Activated CD4-positive, alpha-beta T cell treated with anti-CD3 and anti-CD28 coated beads for 1 hour (primary cell): ENCODE measurements at regions not wholly inside any gene's neighbourhood (a gene's known extent, or its start where the extent isn't known, plus 50 kb on each side); places are given as distances from the start of the nearest gene placed in this dataset.

Source experiments
- DNase-seq: peaks from one replicate; pipeline ENCODE4 v3.0.0-alpha.2; 2020

GRCh38 chr15:75136118-75136517 lies 65.6 kb upstream of the C15orf39 start:
- no peak for DNase-seq

GRCh38 chr15:75136758-75137157 lies 64.9 kb upstream of the C15orf39 start:
- no peak for DNase-seq

- DNase-seq: no peak
Observed at GRCh38 chr15:75138016-75138999, 63.4 kb upstream of the C15orf39 start.

GRCh38 chr15:75140080-75140879 lies 61.4 kb upstream of the C15orf39 start:
- DNase-seq: no peak

- no peak for DNase-seq
Observed at GRCh38 chr15:75142499-75142898, 59.2 kb upstream of the C15orf39 start.

DNA sequence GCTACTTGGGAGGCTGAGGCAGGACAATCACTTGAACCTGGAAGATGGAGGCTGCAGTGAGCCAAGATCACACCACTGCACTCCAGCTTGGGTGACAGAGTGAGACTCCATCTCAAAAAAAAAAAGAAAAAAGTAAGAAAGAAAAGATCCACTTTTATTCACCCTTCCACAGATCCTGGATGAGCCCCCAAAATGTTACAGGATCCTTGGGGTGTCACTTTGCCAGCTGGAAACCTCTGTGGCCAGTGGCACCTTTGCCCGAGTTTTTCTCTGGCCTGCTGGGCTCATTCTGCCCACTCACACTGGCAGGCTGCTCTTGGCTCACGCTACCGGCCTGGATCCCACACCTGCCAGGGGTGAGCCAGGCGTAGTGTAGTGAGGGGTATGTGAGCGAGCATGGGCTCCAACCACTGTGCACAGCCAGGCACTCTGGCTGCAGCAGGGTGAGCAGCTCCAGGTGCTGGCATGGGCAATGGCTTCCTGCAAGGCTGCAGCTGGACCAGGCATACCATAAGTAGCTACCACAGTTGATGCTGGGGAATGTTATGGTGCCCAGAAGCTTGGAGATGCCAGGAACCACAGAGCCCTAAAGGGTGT lies 57.8 kb upstream of the C15orf39 start:
- DNase-seq: no peak

GRCh38 chr15:75145027-75145841 lies 56.4 kb upstream of the C15orf39 start:
- no peak for DNase-seq

DNA sequence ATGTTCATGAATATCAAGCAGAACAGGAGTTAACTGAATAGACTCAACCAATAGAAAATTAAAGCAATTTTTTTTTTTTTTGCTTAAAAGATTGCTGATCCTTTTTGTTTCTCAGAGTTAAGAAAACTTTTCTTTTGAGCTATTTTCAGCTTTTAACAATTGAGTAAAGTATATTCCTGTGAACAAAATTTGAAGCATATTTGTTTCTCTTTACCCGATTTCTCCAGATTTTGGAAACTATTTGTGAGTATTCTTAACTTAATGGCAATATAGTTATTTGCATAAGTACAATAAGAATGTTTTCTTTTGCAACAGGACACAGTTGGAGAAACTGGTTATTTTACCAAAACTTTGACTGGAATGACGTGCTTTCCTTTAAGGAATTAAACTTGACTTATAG lies 53.4 kb upstream of the C15orf39 start:
- no peak for DNase-seq

- DNase-seq: no peak
Observed at GRCh38 chr15:75149867-75150709, 51.6 kb upstream of the C15orf39 start.

GRCh38 chr15:75151214-75152128 lies 50.2 kb upstream of the C15orf39 start:
- no peak for DNase-seq
